ENCODE measurements at regions not wholly inside any gene's neighbourhood (a gene's known extent, or its start where the extent isn't known, plus 50 kb on each side); places are given as distances from the start of the nearest gene placed in this dataset.

GRCh38 chr20:39851459-39851858 lies 837.6 kb downstream of the MAFB start:
- TF ChIP-seq, protein P1, sequence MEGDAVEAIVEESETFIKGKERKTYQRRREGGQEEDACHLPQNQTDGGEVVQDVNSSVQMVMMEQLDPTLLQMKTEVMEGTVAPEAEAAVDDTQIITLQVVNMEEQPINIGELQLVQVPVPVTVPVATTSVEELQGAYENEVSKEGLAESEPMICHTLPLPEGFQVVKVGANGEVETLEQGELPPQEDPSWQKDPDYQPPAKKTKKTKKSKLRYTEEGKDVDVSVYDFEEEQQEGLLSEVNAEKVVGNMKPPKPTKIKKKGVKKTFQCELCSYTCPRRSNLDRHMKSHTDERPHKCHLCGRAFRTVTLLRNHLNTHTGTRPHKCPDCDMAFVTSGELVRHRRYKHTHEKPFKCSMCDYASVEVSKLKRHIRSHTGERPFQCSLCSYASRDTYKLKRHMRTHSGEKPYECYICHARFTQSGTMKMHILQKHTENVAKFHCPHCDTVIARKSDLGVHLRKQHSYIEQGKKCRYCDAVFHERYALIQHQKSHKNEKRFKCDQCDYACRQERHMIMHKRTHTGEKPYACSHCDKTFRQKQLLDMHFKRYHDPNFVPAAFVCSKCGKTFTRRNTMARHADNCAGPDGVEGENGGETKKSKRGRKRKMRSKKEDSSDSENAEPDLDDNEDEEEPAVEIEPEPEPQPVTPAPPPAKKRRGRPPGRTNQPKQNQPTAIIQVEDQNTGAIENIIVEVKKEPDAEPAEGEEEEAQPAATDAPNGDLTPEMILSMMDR (IDR thresholded peaks at IDR 0.05; ENCODE audit: extremely low read depth in 1 of 2, insufficient read depth in 1 of 2, low read depth in 1 of 2, low read length in 2 of 2), result no peak
- no peak for TF ChIP-seq MYC (IDR thresholded peaks at IDR 0.05; ENCODE audit: low read depth, low read length)
- no peak for TF ChIP-seq POLR2AphosphoS5 (IDR thresholded peaks at IDR 0.05; ENCODE audit: insufficient read depth, low read depth, low read length)
- TF ChIP-seq POLR2A (IDR thresholded peaks at IDR 0.05; ENCODE audit: low read depth, low read length), result no peak
- TF ChIP-seq EZH2 (IDR thresholded peaks at IDR 0.05; ENCODE audit: borderline replicate concordance, low read depth, low read length, severe bottlenecking), result no peak
- TF ChIP-seq JUN (IDR thresholded peaks at IDR 0.05; ENCODE audit: borderline replicate concordance, insufficient read depth, insufficient read length, low read depth), result no peak
- TF ChIP-seq, protein P2, sequence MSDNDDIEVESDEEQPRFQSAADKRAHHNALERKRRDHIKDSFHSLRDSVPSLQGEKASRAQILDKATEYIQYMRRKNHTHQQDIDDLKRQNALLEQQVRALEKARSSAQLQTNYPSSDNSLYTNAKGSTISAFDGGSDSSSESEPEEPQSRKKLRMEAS (IDR thresholded peaks at IDR 0.05; ENCODE audit: insufficient read depth, insufficient read length), result no peak
- TF ChIP-seq FOS (IDR thresholded peaks at IDR 0.05; ENCODE audit: borderline replicate concordance, insufficient read depth, low read length), result no peak
